Panc1 (cell line): ENCODE measurements at regions not wholly inside any gene's neighbourhood (a gene's known extent, or its start where the extent isn't known, plus 50 kb on each side); places are given as distances from the start of the nearest gene placed in this dataset.

Source experiments
- CTCF ChIP-seq: fragments of 450-650 bp; IDR thresholded peaks from 2 replicates; pipeline ENCODE4 v1.5.1; 2017; ENCODE audit warnings: mild to moderate bottlenecking
- REST ChIP-seq, 2 experiments: IDR thresholded peaks; 2 replicates each; pipeline ENCODE4 v1.6.1; 2011 to 2012; ENCODE audit warnings: low read depth in 2 of 2, control low read depth in 1 of 2, low read length in 1 of 2, mild to moderate bottlenecking in 1 of 2, moderate library complexity in 1 of 2; ENCODE audit not compliant: insufficient read depth in 1 of 2
- SIN3A ChIP-seq: IDR thresholded peaks from 2 replicates; pipeline ENCODE4 v1.6.1; 2012; ENCODE audit warnings: low read depth, mild to moderate bottlenecking, low read length, moderate library complexity, borderline replicate concordance; ENCODE audit not compliant: insufficient read depth

- TF ChIP-seq CTCF: no peak
- TF ChIP-seq REST (IDR thresholded peaks at IDR 0.05; ENCODE audit: insufficient read depth in 1 of 2, low read depth in 2 of 2, low read length in 1 of 2): no peak
- TF ChIP-seq SIN3A: no peak
These were observed 659.2 kb downstream of the SLC16A7 start for GRCh38 chr12:60255044-60255443.
